HEK293 (cell line): ENCODE measurements at regions not wholly inside any gene's neighbourhood (a gene's known extent, or its start where the extent isn't known, plus 50 kb on each side); places are given as distances from the start of the nearest gene placed in this dataset.

Experiments
- CTCF ChIA-PET: fragments of 350-600 bp; formaldehyde crosslinking; extraction: SDS; loops from one replicate; lab custom pipeline; 2021; ENCODE audit warnings: antibody characterized with exemption; lab: Yijun Ruan, JAX
- POLR2A ChIA-PET: fragments of 300-600 bp; formaldehyde crosslinking; extraction: SDS; loops from one replicate; lab custom pipeline; 2020; ENCODE audit warnings: antibody characterized with exemption, inconsistent platforms; lab: Yijun Ruan, JAX
- H3K27ac ChIP-seq: fragments of 200-500 bp; sonication (Bioruptor generic); 2 replicates; pipeline ENCODE4 v1.5.1; 2014; ENCODE audit warnings: low read depth, low read length, control low read depth, inconsistent platforms; ENCODE audit errors: extremely low read depth
- H3K36me3 ChIP-seq, 2 experiments: fragments of 200-500 bp in 1 of 2; sonication (Bioruptor generic) in 1 of 2; 1 replicate in 1 of 2; 2 replicates in 1 of 2; pipeline ENCODE4 v1.5.1; 2014 to 2017; ENCODE audit warnings: inconsistent platforms in 2 of 2, low read length in 2 of 2; ENCODE audit not compliant: control insufficient read depth in 2 of 2, insufficient read depth in 1 of 2
- H3K4me1 ChIP-seq: fragments of 200-500 bp; sonication (Bioruptor generic); 2 replicates; pipeline ENCODE4 v1.5.1; 2014; ENCODE audit warnings: mild to moderate bottlenecking, low read length, inconsistent platforms; ENCODE audit not compliant: control insufficient read depth, insufficient read depth
- H3K4me3 ChIP-seq: 2 replicates; pipeline ENCODE4 v1.5.1; 2011; ENCODE audit warnings: low read depth, mild to moderate bottlenecking, control low read depth, low read length, moderate library complexity
- H3K9me3 ChIP-seq: fragments of 200-500 bp; sonication (Bioruptor generic); 2 replicates; pipeline ENCODE4 v1.5.1; 2014; ENCODE audit warnings: low read depth, low read length, inconsistent platforms; ENCODE audit not compliant: control insufficient read depth, insufficient read depth
- GLIS2 ChIP-seq: fragments of 450-650 bp; formaldehyde crosslinking; IDR thresholded peaks from 2 replicates; pipeline ENCODE4 v1.5.1; 2016; ENCODE audit warnings: missing biosample characterization, missing genetic modification characterization
- OVOL3 ChIP-seq: fragments of 450-650 bp; formaldehyde crosslinking; IDR thresholded peaks from 2 replicates; pipeline ENCODE4 v1.5.1; 2016; ENCODE audit warnings: missing biosample characterization, missing genetic modification characterization
- TCF7L2 ChIP-seq: IDR thresholded peaks from 2 replicates; pipeline ENCODE4 v1.6.1; 2011; ENCODE audit warnings: low read depth, mild to moderate bottlenecking, inconsistent platforms, low read length, moderate library complexity, borderline replicate concordance
- ZBTB17 ChIP-seq: fragments of 450-650 bp; formaldehyde crosslinking; IDR thresholded peaks from 2 replicates; pipeline ENCODE4 v1.5.1; 2016; ENCODE audit warnings: missing biosample characterization, missing genetic modification characterization
- ZBTB20 ChIP-seq: fragments of 450-650 bp; formaldehyde crosslinking; IDR thresholded peaks from 2 replicates; pipeline ENCODE4 v1.5.1; 2016; ENCODE audit warnings: missing biosample characterization, missing genetic modification characterization
- ZBTB7A ChIP-seq: fragments of 450-650 bp; formaldehyde crosslinking; IDR thresholded peaks from 2 replicates; pipeline ENCODE4 v1.5.1; 2016; ENCODE audit warnings: low read depth, missing biosample characterization, missing genetic modification characterization
- ZFP41 ChIP-seq: fragments of 450-650 bp; formaldehyde crosslinking; IDR thresholded peaks from 2 replicates; pipeline ENCODE4 v1.5.1; 2016; ENCODE audit warnings: missing biosample characterization, missing genetic modification characterization, borderline replicate concordance
- ZIC2 ChIP-seq: fragments of 450-650 bp; formaldehyde crosslinking; IDR thresholded peaks from 2 replicates; pipeline ENCODE4 v1.5.1; 2016; ENCODE audit warnings: missing biosample characterization, missing genetic modification characterization
- ZNF10 ChIP-seq: fragments of 450-650 bp; formaldehyde crosslinking; IDR thresholded peaks from 2 replicates; pipeline ENCODE4 v1.5.1; 2017; ENCODE audit warnings: missing biosample characterization, missing genetic modification characterization
- ZNF146 ChIP-seq: fragments of 450-650 bp; formaldehyde crosslinking; IDR thresholded peaks from 2 replicates; pipeline ENCODE4 v1.5.1; 2016; ENCODE audit warnings: missing biosample characterization, missing genetic modification characterization
- ZNF169 ChIP-seq: fragments of 450-650 bp; formaldehyde crosslinking; IDR thresholded peaks from 2 replicates; pipeline ENCODE4 v1.5.1; 2016; ENCODE audit warnings: missing biosample characterization, missing genetic modification characterization
- ZNF221 ChIP-seq: fragments of 450-650 bp; formaldehyde crosslinking; IDR thresholded peaks from 2 replicates; pipeline ENCODE4 v1.5.1; 2017; ENCODE audit warnings: missing biosample characterization, missing genetic modification characterization, borderline replicate concordance
- ZNF366 ChIP-seq: fragments of 450-650 bp; formaldehyde crosslinking; conservative IDR thresholded peaks from 2 replicates; pipeline ENCODE4 v1.5.1; 2016; ENCODE audit warnings: missing biosample characterization, missing genetic modification characterization
- ZNF391 ChIP-seq: fragments of 450-650 bp; formaldehyde crosslinking; IDR thresholded peaks from 2 replicates; pipeline ENCODE4 v1.5.1; 2016; ENCODE audit warnings: low read depth, missing biosample characterization, missing genetic modification characterization, borderline replicate concordance
- ZNF544 ChIP-seq: fragments of 450-650 bp; formaldehyde crosslinking; IDR thresholded peaks from 2 replicates; pipeline ENCODE4 v1.5.0; 2017; ENCODE audit warnings: missing biosample characterization, missing genetic modification characterization
- ZNF585B ChIP-seq: fragments of 450-650 bp; formaldehyde crosslinking; IDR thresholded peaks from 2 replicates; pipeline ENCODE4 v1.5.1; 2016; ENCODE audit warnings: missing biosample characterization, missing genetic modification characterization
- ZNF596 ChIP-seq: fragments of 450-650 bp; IDR thresholded peaks from 2 replicates; pipeline ENCODE4 v1.5.0; 2018; ENCODE audit warnings: missing biosample characterization, mild to moderate bottlenecking, missing genetic modification characterization, moderate library complexity
- ZNF664 ChIP-seq: fragments of 450-650 bp; formaldehyde crosslinking; IDR thresholded peaks from 2 replicates; pipeline ENCODE4 v1.5.1; 2016; ENCODE audit warnings: missing biosample characterization, missing genetic modification characterization
- TF ChIP-seq, protein P1 (sequence below): fragments of 450-650 bp; formaldehyde crosslinking; IDR thresholded peaks from 2 replicates; pipeline ENCODE4 v1.5.1; 2016; ENCODE audit warnings: missing biosample characterization, missing genetic modification characterization
- TF ChIP-seq, protein P2 (sequence below): fragments of 450-650 bp; formaldehyde crosslinking; IDR thresholded peaks from 2 replicates; pipeline ENCODE4; 2016; ENCODE audit warnings: missing biosample characterization, missing genetic modification characterization
- TF ChIP-seq, protein P3 (sequence below): fragments of 450-650 bp; formaldehyde crosslinking; IDR thresholded peaks from 2 replicates; pipeline ENCODE4 v1.5.1; 2016; ENCODE audit warnings: missing biosample characterization, missing genetic modification characterization
- TF ChIP-seq, protein P4 (sequence below): fragments of 450-650 bp; formaldehyde crosslinking; IDR thresholded peaks from 2 replicates; pipeline ENCODE4 v1.5.1; 2016; ENCODE audit warnings: missing biosample characterization, missing genetic modification characterization, borderline replicate concordance

DNA sequence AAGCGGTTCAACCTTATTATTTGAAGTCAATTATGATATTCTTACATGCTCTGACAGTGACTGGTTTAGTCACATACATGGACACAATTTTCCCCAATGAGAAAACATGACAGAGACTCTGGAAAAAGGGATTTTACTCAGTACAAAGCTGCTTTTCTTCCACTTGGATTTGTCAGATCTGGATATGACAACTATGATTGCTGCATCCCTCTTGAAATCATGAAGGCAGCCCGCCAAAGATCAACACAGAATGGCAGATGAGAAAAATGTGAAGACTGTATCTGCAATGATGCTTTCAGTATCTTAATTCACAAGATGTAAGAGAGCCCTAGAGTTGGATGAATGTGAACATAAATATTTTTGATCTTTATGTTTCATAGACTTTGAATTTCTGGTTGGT lies 439.6 kb downstream of the CDH8 start:
- Histone ChIP-seq H3K4me3 (no peak overlapping the region), H3K36me3 (no peaks in the 10 kb centered on the region), H3K4me1 (no peaks in the 10 kb centered on the region), H3K27ac (no peak overlapping the region), H3K9me3 (no peaks in the 10 kb centered on the region)
- ChIA-PET POLR2A (no interaction called here), CTCF (no interaction called here)
- TF ChIP-seq ZNF391 (tag by site-specific recombination) (no peak), ZNF221 (tag by site-specific recombination) (no peak), ZBTB7A (tag by site-specific recombination) (no peak)

DNA sequence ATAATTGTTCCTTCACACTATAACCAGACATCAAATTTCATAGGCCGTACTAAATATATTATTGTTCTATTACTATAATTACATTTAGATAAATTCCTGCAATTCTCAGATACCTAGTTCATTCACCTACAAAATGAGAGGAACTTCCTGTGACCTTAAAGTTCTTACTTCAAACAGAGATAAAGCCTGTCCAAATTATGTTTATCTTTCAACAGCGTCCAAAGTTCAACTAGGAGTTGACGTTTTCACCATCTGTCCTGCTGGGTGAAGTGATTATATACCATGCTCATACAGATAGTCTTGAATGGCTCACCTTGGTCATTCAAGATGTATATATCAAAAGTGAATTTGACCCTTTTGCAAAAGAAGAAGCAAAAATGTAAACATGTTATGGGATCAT lies 440.6 kb downstream of the CDH8 start:
- TF ChIP-seq ZNF544 (tag by site-specific recombination) (no peak), ZBTB17 (tag by site-specific recombination) (no peak), ZNF366 (tag by site-specific recombination) (no peak), ZNF585B (tag by site-specific recombination) (no peak), ZNF664 (tag by site-specific recombination) (no peak), GLIS2 (no peak), ZFP41 (no peak), ZBTB20 (tag by site-specific recombination) (no peak), ZIC2 (tag by site-specific recombination) (no peak), OVOL3 (tag by site-specific recombination) (no peak), ZNF596 (no peak), TCF7L2 (no peak), ZNF146 (tag by site-specific recombination) (no peak), ZNF10 (tag by site-specific recombination) (no peak), ZNF169 (tag by site-specific recombination) (no peak)
- TF ChIP-seq, protein P1, sequence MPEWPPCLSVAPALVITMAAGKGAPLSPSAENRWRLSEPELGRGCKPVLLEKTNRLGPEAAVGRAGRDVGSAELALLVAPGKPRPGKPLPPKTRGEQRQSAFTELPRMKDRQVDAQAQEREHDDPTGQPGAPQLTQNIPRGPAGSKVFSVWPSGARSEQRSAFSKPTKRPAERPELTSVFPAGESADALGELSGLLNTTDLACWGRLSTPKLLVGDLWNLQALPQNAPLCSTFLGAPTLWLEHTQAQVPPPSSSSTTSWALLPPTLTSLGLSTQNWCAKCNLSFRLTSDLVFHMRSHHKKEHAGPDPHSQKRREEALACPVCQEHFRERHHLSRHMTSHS (tag by site-specific recombination), result no peak
- TF ChIP-seq, protein P2, sequence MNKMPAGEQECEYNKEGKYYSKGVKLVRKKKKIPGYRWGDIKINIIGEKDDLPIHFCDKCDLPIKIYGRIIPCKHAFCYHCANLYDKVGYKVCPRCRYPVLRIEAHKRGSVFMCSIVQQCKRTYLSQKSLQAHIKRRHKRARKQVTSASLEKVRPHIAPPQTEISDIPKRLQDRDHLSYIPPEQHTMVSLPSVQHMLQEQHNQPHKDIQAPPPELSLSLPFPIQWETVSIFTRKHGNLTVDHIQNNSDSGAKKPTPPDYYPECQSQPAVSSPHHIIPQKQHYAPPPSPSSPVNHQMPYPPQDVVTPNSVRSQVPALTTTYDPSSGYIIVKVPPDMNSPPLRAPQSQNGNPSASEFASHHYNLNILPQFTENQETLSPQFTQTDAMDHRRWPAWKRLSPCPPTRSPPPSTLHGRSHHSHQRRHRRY (tag by site-specific recombination), result no peak
- TF ChIP-seq, protein P3, sequence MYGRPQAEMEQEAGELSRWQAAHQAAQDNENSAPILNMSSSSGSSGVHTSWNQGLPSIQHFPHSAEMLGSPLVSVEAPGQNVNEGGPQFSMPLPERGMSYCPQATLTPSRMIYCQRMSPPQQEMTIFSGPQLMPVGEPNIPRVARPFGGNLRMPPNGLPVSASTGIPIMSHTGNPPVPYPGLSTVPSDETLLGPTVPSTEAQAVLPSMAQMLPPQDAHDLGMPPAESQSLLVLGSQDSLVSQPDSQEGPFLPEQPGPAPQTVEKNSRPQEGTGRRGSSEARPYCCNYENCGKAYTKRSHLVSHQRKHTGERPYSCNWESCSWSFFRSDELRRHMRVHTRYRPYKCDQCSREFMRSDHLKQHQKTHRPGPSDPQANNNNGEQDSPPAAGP (tag by site-specific recombination), result no peak
- TF ChIP-seq, protein P4, sequence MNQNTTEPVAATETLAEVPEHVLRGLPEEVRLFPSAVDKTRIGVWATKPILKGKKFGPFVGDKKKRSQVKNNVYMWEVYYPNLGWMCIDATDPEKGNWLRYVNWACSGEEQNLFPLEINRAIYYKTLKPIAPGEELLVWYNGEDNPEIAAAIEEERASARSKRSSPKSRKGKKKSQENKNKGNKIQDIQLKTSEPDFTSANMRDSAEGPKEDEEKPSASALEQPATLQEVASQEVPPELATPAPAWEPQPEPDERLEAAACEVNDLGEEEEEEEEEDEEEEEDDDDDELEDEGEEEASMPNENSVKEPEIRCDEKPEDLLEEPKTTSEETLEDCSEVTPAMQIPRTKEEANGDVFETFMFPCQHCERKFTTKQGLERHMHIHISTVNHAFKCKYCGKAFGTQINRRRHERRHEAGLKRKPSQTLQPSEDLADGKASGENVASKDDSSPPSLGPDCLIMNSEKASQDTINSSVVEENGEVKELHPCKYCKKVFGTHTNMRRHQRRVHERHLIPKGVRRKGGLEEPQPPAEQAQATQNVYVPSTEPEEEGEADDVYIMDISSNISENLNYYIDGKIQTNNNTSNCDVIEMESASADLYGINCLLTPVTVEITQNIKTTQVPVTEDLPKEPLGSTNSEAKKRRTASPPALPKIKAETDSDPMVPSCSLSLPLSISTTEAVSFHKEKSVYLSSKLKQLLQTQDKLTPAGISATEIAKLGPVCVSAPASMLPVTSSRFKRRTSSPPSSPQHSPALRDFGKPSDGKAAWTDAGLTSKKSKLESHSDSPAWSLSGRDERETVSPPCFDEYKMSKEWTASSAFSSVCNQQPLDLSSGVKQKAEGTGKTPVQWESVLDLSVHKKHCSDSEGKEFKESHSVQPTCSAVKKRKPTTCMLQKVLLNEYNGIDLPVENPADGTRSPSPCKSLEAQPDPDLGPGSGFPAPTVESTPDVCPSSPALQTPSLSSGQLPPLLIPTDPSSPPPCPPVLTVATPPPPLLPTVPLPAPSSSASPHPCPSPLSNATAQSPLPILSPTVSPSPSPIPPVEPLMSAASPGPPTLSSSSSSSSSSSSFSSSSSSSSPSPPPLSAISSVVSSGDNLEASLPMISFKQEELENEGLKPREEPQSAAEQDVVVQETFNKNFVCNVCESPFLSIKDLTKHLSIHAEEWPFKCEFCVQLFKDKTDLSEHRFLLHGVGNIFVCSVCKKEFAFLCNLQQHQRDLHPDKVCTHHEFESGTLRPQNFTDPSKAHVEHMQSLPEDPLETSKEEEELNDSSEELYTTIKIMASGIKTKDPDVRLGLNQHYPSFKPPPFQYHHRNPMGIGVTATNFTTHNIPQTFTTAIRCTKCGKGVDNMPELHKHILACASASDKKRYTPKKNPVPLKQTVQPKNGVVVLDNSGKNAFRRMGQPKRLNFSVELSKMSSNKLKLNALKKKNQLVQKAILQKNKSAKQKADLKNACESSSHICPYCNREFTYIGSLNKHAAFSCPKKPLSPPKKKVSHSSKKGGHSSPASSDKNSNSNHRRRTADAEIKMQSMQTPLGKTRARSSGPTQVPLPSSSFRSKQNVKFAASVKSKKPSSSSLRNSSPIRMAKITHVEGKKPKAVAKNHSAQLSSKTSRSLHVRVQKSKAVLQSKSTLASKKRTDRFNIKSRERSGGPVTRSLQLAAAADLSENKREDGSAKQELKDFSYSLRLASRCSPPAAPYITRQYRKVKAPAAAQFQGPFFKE (tag by site-specific recombination), result no peak
- TF ChIP-seq, all 188 proteins: peak for 0
- POLR2A ChIA-PET, result no interaction called here

More for the DNA sequence above, 440.6 kb downstream of the CDH8 start:
- H3K27ac ChIP-seq, result no peak overlapping the region
- CTCF ChIA-PET, result no interaction called here
- no peaks in the 10 kb centered on the region for H3K9me3 ChIP-seq
- no peaks in the 10 kb centered on the region for H3K36me3 ChIP-seq
- H3K4me3 ChIP-seq, result no peak overlapping the region
- H3K4me1 ChIP-seq, result no peaks in the 10 kb centered on the region
